T-helper 2 cell (primary cell): ENCODE measurements at regions not wholly inside any gene's neighbourhood (a gene's known extent, or its start where the extent isn't known, plus 50 kb on each side); places are given as distances from the start of the nearest gene placed in this dataset.

Experiments used
- DNase-seq, 5 experiments: peaks; one replicate each; pipeline versions ENCODE4 v3.0.0 to v3.0.0-alpha.2; 2012 to 2022

DNA sequence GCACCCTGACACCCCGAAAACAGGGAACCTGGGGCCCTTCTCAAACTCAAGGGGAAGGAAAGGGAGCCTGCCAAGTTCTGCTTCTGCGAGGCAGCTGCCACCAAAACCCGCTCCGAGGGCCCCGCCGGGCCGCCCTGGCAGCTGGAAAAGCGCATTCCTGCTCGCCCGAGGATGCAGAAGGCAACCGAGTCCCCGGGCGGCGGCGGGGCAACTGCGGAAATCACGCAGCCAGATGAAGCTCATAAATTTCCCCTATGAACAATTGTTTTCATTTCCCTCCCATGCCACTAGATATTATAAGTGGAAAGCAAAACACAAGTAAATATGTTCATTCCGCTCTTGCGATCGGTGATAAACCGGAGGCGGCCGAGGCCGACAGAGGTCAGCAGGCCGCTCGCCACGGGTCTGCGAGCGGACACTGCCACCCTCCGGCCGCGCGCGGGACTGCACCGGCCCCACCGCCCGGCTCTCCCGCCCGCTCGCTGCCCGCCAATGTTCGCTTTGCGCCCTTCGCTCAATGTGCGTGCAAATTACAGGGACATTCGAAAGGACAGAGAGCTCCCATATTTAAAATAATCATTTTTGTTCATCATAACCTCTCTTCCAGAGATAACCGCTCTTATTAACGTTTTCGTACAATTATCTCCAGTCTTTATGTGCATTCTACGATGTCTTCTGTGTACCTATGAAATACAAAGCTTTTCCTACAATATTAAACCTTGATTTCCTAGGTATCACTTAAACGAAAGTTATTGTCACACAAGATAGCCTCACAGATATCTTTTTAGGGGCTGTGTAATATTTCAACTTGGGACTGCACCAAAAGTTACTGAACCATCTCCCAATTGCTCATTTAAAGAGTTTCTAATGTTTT, 120.8 kb upstream of the ZNF507 start:
- DNase-seq: peak in 4 of 5 experiments; percentile 22 to 47 (median 36)

DNA sequence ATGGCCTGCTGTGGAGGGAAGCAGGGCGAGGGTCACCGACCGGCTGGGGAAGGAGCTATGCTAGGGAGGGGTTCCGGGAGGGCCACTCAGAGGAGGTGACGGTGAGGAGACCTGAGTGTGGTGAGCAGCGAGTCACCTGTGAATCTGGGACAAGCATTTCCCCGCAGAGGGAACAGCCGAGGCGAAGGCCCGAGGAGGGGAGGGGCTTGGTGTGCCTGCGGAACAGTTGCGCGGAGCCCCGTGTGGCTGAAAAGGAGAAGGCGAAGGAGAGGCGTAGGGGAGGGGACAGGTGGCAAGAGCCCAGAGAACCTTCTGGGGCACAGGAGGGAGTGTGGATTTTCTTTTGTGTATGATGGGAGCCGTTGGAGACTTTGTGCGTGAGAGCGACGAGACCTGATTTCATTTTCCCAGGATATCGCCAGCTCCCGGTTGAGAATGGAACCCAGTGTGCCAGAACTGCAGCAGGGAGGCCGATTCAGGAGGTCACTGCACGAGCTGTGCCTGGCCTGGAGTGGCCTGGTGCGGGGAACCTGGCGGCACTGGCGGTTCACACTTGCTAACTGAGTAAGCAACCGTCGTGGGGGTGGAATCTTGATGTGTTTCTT, 117.7 kb upstream of the ZNF507 start:
- DNase-seq: no peak

DNA sequence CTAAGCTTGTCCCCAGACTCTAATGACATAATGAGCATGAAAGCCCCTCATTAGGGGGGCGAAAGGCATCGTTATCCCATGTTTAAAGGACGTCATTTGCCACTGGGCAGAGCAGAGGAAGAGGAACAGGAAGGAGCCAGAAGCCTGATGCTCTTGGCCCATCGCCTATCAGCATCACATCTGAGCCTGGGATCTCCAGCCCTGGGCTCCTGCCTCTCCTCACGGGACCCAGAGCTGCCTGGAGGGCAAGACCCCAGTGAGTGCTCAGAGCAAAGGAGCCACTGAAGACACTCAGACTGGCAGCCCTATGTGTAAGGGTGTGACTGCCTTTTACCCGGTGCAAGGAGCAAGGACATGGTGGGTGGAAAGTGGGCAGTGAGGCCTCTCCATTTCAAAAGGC, 115.0 kb upstream of the ZNF507 start:
- no peak for DNase-seq

DNA sequence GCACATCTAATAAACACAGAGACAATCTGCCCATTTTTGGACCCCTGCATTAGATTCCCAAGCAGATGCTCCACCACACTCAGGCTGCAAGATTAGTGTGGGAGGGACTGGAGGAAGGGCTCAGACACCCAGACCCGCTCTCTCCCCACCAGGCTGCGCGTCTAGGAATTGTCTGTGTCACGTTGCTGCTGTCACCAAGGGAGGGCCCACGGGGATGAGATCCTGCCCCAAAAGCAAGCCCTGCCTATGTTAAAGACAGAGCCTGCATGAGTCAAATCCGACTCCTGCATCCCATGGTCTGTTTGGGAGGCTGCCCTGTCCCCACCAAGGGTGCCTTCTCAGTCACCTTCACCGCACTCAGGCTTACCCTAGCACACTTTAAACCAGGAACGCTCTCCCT, 114.4 kb upstream of the ZNF507 start:
- no peak for DNase-seq

DNA sequence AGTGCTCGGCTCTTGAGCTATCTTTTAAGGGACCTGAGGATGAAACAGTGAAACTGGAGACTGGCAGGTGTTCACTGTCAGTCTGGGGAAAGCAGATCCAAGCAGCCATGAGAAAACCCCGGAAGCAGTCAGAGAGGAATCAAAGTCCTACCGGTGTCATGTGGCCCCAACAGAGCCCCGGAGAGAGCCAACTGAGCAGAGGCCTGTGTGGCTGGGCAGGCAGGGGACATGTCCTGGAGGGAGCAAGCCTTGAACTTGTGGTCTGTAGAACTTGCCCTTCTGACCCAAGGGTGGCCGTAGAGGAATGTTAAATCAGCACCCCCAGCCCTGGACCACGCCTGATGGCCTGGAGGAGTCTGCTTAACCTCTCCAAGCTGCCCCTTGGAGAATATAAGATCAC, 113.7 kb upstream of the ZNF507 start:
- DNase-seq: no peak

DNA sequence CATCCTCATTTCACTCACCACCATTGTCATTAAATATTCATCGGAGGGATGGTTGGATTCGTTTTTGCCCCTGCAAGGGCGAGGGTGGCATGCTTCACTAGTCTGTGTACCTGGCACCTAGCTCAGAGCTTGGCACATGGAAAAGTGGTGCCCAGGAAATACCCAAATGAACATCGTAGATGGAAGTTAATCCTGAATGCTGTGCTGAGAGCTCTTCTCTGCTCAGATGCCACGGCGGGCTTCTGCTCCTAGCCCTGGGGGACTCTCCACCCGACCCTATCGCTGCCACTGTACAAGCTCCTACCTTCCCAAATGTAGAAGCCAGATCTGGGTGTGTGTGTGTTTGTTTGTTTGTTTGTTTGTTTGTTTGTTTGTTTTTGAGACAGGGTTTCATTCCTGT, 113.0 kb upstream of the ZNF507 start:
- DNase-seq: no peak

DNA sequence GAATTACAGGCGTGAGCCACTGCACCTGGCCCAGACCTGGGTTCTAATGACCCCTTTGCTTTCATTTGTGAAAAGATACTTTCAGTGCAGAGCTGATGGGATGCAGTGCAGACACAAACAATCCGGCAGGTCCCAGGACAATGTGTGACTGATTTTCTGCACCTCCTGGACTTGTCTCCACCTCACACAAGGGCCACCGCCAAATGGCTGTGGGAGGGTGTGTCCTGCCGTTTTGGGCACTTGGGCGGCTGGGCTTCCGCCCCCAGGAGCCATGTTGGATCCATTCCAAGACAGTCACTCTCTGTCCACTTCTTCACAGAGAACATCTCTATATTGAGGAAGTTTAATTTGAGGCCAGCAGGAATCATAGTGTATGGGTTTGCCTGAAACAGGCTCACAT, 112.3 kb upstream of the ZNF507 start:
- DNase-seq: no peak

DNA sequence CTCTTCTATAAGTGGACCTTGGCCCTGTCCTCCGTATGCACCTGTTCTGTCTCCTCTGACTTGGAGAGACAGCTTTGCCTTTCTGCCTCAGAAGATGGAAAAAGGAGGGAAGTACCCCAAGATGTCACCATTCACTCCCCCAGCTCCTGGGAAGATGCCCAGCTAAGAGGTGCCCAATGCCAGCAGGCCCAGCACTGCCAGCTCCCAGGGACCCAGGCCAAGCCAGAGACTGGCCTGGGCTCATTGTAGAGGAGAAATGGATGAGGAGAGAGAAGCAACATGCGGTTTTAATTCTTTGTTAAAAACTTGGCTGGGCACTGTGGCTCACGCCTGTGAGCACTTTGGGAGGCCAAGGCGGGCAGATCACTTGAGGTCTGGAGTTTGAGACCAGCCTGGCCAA, 111.5 kb upstream of the ZNF507 start:
- DNase-seq: no peak

DNA sequence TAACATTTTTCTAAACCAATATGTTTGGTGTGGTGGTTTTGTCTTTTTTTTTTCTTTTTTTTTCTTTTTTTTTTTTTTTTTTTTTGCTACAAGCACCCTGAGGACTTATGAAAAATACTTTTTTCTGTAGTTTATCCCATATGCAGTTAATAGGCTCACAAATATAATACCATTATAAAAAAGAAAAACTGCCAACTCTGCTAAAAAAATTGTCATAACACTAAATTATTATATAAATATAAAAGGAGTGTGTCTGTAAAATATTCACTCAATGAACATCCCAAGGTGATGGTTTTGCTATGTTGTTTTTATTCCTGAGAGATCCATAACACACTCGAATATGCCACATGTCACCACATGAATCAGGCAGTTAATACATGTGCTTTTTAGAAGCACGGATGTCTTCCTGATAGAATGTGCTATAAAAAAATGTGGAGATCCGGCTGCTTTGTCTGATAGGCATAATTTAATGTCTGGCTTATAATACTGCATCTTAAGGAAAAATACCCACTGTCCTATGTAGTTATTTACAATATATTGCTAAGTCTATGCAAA, 110.7 kb upstream of the ZNF507 start:
- no peak for DNase-seq

DNA sequence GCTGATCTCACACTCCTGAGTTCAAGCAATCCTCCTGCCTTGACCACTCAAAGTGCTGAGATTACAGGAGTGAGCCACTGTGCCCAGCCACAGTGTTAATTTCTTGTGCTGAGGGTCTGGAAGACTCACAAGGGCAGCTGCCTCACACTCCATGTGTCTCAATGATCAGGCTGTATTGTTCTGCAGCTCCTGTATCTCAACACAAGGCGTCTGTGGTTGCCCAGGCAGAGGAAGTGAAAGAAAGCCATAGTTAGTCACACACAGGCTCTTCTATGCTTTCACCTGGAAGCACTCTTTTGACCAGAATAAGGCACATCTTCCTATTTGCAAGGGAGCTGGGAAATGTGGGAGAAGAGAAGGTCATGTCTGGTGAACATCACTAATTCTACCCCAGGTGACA, 107.3 kb upstream of the ZNF507 start:
- DNase-seq: no peak

DNA sequence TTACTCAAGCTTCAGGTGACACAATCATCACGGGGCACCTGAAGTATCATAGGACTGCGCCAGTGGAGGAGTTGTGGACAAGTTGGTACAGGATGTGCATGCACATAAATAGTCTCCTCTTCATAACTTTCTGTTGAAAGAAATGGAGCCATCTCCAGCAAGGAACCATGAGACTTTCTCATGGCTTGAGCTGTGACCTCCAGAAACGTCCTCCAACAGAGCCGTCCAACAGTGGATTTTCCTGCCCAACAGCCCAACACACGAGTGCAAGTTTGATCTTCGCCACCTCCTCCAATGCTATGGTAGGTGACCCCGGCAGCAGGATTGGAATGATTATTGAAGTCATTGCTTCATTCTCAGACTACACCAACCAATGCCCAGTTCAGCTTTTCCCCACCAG, 105.1 kb upstream of the ZNF507 start:
- DNase-seq: no peak

DNA sequence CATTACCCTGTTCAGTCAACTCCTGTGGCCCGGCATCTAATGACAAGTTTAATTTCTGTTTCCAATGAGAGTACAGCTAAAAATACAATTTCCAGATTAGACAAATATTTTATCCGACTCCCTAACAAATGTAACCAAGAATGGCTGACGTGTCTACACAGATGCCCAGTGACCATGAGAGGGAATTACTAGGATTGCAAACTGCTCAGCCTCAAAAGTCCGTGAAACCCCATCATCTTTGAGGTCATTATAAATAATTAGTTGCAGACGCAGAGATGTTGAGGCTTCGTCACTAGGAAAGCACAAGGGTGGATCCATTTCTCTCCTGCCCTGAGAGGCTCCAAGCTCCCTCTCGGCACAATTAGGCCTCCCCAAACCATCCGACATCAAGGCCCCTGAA, 104.1 kb upstream of the ZNF507 start:
- no peak for DNase-seq

DNA sequence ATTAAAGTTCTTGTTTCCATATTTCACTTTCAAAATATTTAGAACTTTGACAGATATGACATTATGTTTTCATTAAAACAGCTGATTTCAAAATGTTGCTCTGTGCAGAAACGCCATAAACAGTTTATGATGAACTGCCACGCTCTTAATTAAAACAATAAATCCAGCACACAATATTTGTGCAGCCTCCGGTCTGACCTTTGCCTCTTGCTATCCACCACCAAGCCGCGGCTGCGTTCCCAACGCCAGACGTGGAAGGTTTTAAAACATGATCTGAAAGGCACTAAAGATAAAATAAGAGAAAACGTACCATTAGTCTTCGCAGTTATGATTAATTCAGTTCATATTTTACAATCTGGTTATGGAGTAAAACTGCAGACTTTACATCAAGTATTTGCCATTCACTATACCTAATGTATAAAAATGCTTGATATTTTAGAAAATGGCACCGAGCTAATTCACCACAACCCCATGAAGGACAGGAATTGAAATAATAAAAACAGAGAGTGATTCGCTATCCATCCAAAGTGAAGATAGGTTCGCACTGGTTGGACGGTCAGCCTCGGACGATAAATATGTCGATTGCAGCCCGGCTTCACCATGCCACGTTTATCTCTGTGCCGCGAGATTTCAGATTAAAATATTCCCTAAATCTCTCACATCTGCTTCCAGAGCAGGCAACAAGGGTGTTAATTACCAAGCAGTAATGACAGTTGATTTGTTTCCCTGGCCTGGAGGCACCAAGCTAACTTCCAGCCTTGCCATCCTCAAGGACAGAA, 103.3 kb upstream of the ZNF507 start:
- no peak for DNase-seq

DNA sequence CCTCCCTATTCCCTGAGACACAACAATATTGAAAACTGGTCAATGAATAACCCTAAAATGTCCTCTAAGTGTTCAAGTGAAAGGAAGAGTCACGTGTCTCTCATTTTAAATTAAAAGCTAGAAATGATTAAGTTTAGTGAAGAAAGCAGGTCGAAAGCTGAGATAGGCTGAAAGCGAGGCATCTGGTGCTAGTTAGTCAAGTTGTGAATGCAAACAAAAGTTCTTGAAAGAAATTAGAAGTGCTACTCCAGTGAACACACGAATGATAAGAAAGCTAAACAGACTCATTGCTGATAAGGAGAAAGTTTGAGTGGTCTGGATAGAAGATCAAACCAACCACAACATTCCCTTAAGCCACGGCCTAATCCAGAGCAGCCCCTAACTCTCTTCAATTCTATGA, 99.4 kb upstream of the ZNF507 start:
- DNase-seq: no peak

DNA sequence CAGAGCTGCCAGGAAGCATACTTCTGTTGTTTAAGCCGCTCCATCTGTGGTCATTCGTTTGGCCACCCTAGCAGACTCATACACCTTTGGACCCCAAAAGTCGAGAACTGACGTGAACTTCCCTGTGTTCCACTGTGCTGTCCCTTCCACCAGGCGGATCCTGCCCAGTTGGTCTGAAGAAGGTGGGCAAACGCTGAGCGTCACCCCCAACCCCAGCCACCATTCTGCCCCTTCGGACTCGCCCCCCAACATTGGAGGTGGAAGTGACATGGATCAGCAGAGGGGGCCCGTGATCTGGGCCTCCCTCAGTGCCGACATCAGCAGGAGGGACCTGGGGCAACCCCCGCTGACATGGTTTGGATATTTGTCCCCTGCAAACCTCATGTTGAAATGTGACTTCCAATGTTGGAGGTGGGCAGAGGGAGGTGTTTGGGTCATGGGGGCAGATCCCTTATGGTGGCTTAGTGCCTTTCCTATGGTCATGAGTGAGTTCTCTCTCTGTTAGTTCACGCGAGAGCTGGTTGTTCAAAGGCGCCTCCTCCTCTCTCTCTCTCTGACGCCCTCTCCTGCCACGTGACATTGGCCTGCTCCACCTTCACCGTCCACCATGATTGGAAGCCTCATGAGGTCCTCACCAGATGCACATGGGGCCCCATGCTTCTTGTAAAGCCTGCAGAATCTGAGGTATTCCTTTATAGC, 93.6 kb upstream of the ZNF507 start:
- DNase-seq: no peak

DNA sequence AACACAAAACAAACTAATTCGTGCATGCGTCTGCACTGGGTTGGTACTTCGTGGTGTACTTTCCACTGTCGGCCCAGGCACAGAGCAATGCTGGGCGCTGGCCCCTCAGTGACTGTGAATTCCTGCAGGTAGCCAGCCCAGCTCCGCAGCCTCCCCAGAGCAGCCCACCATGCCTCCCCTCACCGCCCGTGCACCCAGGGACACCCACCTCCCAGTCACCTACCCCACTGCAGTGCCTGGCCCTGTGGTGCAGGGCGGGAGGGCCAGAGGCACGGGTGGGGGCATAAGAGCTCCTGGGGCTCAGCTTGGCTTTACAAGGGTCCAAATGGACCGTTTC, 93.1 kb upstream of the ZNF507 start:
- DNase-seq: no peak

DNA sequence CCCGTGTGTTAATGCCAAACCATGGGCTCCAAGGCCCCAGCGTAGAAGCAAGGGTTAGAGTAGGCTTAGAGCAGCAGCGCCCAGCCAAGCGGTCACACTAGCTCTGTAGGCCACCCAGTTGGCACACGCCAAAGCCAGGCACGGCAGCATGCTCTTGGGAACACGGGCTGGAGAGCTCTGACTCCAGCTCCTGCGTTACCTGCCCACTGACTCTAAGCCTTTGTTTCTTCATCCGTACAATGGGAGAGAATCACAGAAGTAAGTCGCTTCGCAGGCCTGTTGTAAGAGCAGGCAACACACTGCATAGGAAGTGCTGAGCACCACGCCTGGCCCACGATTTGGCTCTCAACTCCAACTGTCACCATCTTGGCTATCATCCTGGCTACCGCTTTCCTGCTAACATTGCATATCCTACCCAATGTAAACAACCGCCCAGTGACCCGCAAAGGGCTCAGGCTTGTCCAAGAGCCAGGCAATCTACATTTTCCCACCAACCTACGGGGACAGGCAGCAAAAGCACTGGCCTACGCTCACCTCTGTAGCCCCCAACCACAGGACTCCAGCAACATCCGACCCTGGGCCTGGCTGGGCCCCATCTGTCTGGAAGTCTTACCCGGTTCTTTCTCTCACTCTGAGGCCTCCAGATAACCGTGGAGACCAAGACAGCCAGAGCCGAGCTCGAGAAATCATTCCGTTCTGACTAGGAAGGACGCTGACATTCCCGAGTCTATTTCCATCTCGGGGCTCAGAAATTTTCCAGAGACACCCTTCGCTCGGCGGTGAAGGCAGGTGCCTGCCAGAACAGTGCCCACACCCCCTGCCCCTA, 91.5 kb upstream of the ZNF507 start:
- DNase-seq: no peak

DNA sequence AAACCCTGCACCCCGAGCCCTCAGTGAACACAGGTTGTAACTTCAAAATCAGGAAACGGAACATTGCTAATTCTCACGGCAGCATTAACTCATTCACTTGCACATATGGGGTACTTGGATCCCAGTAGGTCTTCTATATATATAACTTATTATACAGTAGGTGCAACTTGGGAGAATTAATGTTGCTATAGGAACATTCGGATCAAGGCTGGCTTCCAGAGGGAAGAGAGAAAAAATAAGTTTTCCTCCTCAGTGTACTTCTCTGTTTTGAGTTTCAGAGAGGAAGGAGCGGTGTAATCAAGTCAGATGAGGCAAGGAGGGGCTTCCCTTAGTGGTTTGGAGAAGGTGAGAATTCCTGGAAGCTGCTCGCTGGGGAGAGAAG, 90.9 kb upstream of the ZNF507 start:
- DNase-seq: no peak

DNA sequence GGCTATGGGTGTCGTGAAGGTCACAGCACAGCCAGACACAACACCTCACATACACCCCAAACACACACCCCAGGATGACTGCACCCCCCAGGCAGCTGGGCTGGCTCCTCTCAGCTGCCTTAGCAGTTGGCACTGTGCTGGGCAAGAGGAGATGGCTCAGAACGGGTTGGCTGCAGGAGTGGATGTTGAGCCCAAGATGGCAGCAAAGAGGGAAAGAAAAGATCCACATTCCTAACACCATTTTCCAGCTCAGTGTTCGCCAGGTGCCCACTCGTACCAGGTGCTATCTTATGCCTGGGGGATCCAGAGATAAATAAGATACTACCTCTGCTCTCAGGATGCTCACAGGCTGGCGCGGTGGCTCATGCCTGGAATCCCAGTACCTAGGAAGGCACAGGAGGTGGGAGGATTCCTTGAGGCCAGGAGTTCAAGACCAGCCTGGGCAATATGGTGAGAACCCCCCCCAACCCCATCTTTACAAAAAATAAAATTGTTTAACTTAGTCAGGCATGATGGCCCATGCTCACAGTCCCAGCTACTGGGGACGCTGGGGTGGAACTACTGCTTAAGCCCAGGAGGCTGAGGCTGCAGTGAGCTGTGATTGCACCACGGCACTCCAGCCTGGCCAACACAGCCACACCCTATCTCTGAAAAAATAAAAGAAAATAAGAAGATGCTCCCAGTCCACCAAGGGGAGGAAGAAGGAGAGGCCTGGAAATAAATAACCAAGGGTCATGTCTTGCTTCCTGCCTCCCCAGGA, 89.7 kb upstream of the ZNF507 start:
- no peak for DNase-seq

DNA sequence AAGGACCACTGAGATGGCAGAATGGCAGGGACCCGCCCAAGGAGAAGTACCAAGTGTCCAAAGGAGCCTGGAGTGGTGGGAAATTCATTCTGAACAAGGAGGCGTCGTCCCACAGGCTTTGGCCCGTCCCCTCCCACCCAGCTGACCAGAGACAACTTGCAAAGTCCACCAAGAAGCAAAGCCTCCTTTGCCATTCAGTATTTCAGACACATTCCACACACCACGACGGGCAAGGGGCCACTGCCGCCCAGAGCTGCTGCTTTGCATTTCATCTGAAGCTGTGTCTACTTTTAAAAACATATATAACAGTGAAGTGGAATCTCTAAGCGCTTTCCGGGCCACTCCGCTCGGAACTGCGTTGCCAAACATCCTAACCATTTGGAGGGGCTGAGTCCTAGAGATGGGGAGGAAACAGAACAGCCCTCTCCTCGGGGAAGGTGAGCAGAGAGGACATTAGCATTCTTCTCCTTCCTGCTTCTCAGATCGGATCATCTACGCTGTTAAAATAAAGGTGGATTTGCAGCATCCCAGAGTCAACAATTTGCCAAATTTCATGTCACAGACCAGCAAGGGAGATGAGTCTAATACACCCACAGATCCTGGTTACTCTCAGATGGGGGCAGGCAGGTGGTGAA, 89.0 kb upstream of the ZNF507 start:
- DNase-seq: no peak
